RWPE1 (cell line): ENCODE measurements at regions not wholly inside any gene's neighbourhood (a gene's known extent, or its start where the extent isn't known, plus 50 kb on each side); places are given as distances from the start of the nearest gene placed in this dataset.
"Not testable (repeated sequence)": the region's sequence is repeated elsewhere in the genome, so short reads cannot be mapped to it uniquely, and the experiment has no call there.

Source experiments
- CTCF ChIA-PET: fragments of 350-600 bp; sonication (Branson Sonifier 250); formaldehyde crosslinking; extraction: SDS; loops from one replicate; lab custom pipeline; 2021; lab: Yijun Ruan, JAX
- POLR2A ChIA-PET: fragments of 400-600 bp; formaldehyde crosslinking; extraction: SDS; loops from one replicate; lab custom pipeline; 2020; ENCODE audit warnings: antibody characterized with exemption; ENCODE audit not compliant: low non-redundant PET; lab: Yijun Ruan, JAX
- DNase-seq: peaks from one replicate; pipeline ENCODE4 v3.0.0; 2012; ENCODE audit warnings: low spot score
- H3K27ac ChIP-seq: fragments of 450-650 bp; 2 replicates; pipeline ENCODE4 v1.5.1; 2017
- CTCF ChIP-seq: fragments of 450-650 bp; conservative IDR thresholded peaks from 2 replicates; pipeline ENCODE4 v1.5.1; 2017; ENCODE audit warnings: low read depth, mild to moderate bottlenecking

- no peak for DNase-seq
- CTCF ChIA-PET: interaction anchor here (0.6 kb wide), 1 partner anchor 12 kb away, joined by 3 read pairs; no protein-coding TSS in a partner anchor
- no peak overlapping the region for H3K27ac ChIP-seq
- POLR2A ChIA-PET: no interaction called here
- TF ChIP-seq CTCF: no peak
These were observed 98.9 kb upstream of the IPO9 start for GRCh38 chr1:201729973-201730608.

- POLR2A ChIA-PET: no interaction called here
- CTCF ChIA-PET: no interaction called here
- TF ChIP-seq CTCF: no peak
- no peak for DNase-seq
- no peak overlapping the region; the same call in 1 of the 2 replicates for H3K27ac ChIP-seq
These were observed 98.3 kb upstream of the IPO9 start for GRCh38 chr1:201730611-201731010.

- H3K27ac ChIP-seq: peak overlapping the region; percentile 28; the same call in 1 of the 2 replicates
- no peak for DNase-seq
- no peak for TF ChIP-seq CTCF
- CTCF ChIA-PET: no interaction called here
- POLR2A ChIA-PET: no interaction called here
These were observed 97.8 kb upstream of the IPO9 start for GRCh38 chr1:201731142-201731541.

GRCh38 chr1:201731592-201731991 is 97.4 kb upstream of the IPO9 start:
- POLR2A ChIA-PET: no interaction called here
- DNase-seq: no peak
- CTCF ChIA-PET: interaction anchor here (0.6 kb wide), 1 partner anchor 45 kb away, joined by 6 read pairs; no protein-coding TSS in a partner anchor
- TF ChIP-seq CTCF: no peak
- H3K27ac ChIP-seq: peak overlapping the region; percentile 28

- DNase-seq: no peak
- ChIA-PET CTCF (interaction anchor here (0.6 kb wide), 1 partner anchor 44 kb away, joined by 6 read pairs; no protein-coding TSS in a partner anchor), POLR2A (no interaction called here)
- TF ChIP-seq CTCF: no peak
- H3K27ac ChIP-seq: peak overlapping the region; percentile 28
These were observed 96.6 kb upstream of the IPO9 start for GRCh38 chr1:201732351-201732750.

GRCh38 chr1:201734221-201734620 is 94.7 kb upstream of the IPO9 start:
- peak overlapping the region; percentile 28; the same call in 1 of the 2 replicates for H3K27ac ChIP-seq
- CTCF ChIA-PET: interaction anchor here (0.6 kb wide), 3 partner anchors 25 to 583 kb away, joined by 3 to 4 read pairs (median 3); no protein-coding TSS in a partner anchor
- POLR2A ChIA-PET: interaction anchor here (1.1 kb wide), 1 partner anchor 186 kb away, joined by 3 read pairs; no protein-coding TSS in a partner anchor
- not testable (repeated sequence) for DNase-seq

- peak overlapping the region; percentile 28; the same call in 1 of the 2 replicates for H3K27ac ChIP-seq
- POLR2A ChIA-PET: interaction anchor here (1.1 kb wide), 1 partner anchor 187 kb away, joined by 3 read pairs; no protein-coding TSS in a partner anchor
- no peak for TF ChIP-seq CTCF
- DNase-seq: no peak
- CTCF ChIA-PET: interaction anchor here (0.6 to 0.7 kb wide), 3 partner anchors 258 to 1146 kb away, joined by 3 to 4 read pairs (median 3); no protein-coding TSS in a partner anchor
These were observed 94.2 kb upstream of the IPO9 start for GRCh38 chr1:201734786-201735185.
